ENCODE measurements at regions not wholly inside any gene's neighbourhood (a gene's known extent, or its start where the extent isn't known, plus 50 kb on each side); places are given as distances from the start of the nearest gene placed in this dataset.

- TF ChIP-seq EZH2 (IDR thresholded peaks at IDR 0.05; ENCODE audit: borderline replicate concordance, insufficient read depth, low read depth, low read length, poor library complexity, severe bottlenecking) (no peak), CTCF (IDR thresholded peaks at IDR 0.05) (no peak)
Observed at GRCh38 chr11:127632976-127633680, 632.6 kb upstream of the KIRREL3 start.

All from B cell (primary cell).